HG02973 (cell line): ENCODE measurements at regions not wholly inside any gene's neighbourhood (a gene's known extent, or its start where the extent isn't known, plus 50 kb on each side); places are given as distances from the start of the nearest gene placed in this dataset.
A peak's percentile ranks its signal among the peaks of the same experiment; 100 is the strongest.
"Not testable (repeated sequence)": the region's sequence is repeated elsewhere in the genome, so short reads cannot be mapped to it uniquely, and the experiment has no call there.

ENCODE experiments used
- ATAC-seq: cut with Tn5 transposase; IDR thresholded peaks from one replicate; pipeline ENCODE4 v1.9.1; 2021; ENCODE audit warnings: moderate library complexity; ENCODE audit not compliant: unreplicated experiment

- ATAC-seq: no peak
These were observed 408.2 kb downstream of the IGSF11 start for GRCh38 chr3:118626453-118626852.

GRCh38 chr3:118628704-118629341 is 405.8 kb downstream of the IGSF11 start:
- peak; percentile 96 for ATAC-seq

- ATAC-seq: no peak
These were observed 404.8 kb downstream of the IGSF11 start for GRCh38 chr3:118629821-118630220.

GRCh38 chr3:118635711-118636110 is 398.9 kb downstream of the IGSF11 start:
- ATAC-seq: no peak

- no peak for ATAC-seq
These were observed 397.8 kb downstream of the IGSF11 start for GRCh38 chr3:118636841-118637240.

GRCh38 chr3:118637846-118638245 is 396.8 kb downstream of the IGSF11 start:
- ATAC-seq: no peak

- peak; percentile 85 for ATAC-seq
These were observed 393.0 kb downstream of the IGSF11 start for GRCh38 chr3:118641608-118642007.

GRCh38 chr3:118671192-118671591 is 363.5 kb downstream of the IGSF11 start:
- ATAC-seq: no peak

- ATAC-seq: no peak
These were observed 359.3 kb downstream of the IGSF11 start for GRCh38 chr3:118675305-118675704.

- ATAC-seq: not testable (repeated sequence)
These were observed 356.0 kb downstream of the IGSF11 start for GRCh38 chr3:118678663-118679062.

- ATAC-seq: no peak
These were observed 351.7 kb downstream of the IGSF11 start for GRCh38 chr3:118682921-118683320.

GRCh38 chr3:118683636-118684035 is 351.0 kb downstream of the IGSF11 start:
- no peak for ATAC-seq

GRCh38 chr3:118688396-118688884 is 346.2 kb downstream of the IGSF11 start:
- no peak for ATAC-seq

GRCh38 chr3:118692416-118692815 is 342.2 kb downstream of the IGSF11 start:
- no peak for ATAC-seq

GRCh38 chr3:118705487-118706219 is 329.0 kb downstream of the IGSF11 start:
- ATAC-seq: no peak

GRCh38 chr3:118707991-118708390 is 326.7 kb downstream of the IGSF11 start:
- no peak for ATAC-seq

GRCh38 chr3:118710532-118710931 is 324.1 kb downstream of the IGSF11 start:
- no peak for ATAC-seq

GRCh38 chr3:118713502-118714207 is 321.0 kb downstream of the IGSF11 start:
- no peak for ATAC-seq

- no peak for ATAC-seq
These were observed 319.8 kb downstream of the IGSF11 start for GRCh38 chr3:118714800-118715199.

GRCh38 chr3:118729546-118729945 is 305.1 kb downstream of the IGSF11 start:
- ATAC-seq: no peak

GRCh38 chr3:118734664-118735063 is 300.0 kb downstream of the IGSF11 start:
- no peak for ATAC-seq

- no peak for ATAC-seq
These were observed 298.5 kb downstream of the IGSF11 start for GRCh38 chr3:118736107-118736506.
